ENCODE measurements at regions not wholly inside any gene's neighbourhood (a gene's known extent, or its start where the extent isn't known, plus 50 kb on each side); places are given as distances from the start of the nearest gene placed in this dataset.

DNA sequence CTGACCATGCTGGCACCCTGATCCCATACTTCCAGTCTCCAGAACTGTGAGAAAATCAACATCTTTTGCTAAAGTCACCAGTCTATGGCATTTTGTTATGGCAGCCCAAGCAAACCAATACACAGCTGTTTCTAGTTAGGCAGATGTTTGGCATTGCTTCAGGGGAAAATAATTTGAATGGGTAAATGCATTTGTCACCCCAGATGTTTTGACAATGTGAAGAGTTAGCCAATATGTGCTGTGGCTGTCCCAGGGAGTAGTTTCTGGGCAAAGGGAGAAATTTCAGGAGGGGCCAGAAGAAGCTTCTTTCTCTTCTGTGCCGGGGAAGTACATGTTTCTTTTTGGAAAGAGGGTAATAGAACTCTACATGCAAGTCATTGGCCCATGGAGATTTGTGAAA lies 619.0 kb downstream of the SLC4A3 start:
- H3K27ac ChIP-seq: no peak overlapping the region
- no peak for TF ChIP-seq CTCF (IDR thresholded peaks at IDR 0.05)
- no peak for TF ChIP-seq ZFX (IDR thresholded peaks at IDR 0.05; ENCODE audit: borderline replicate concordance)

GRCh38 chr2:220247588-220248350 lies 620.3 kb downstream of the SLC4A3 start:
- no peak overlapping the region for H3K27ac ChIP-seq
- TF ChIP-seq ZFX (IDR thresholded peaks at IDR 0.05; ENCODE audit: borderline replicate concordance) (no peak), CTCF (IDR thresholded peaks at IDR 0.05) (no peak)

- no peak overlapping the region for H3K27ac ChIP-seq
- TF ChIP-seq CTCF (IDR thresholded peaks at IDR 0.05) (no peak), ZFX (IDR thresholded peaks at IDR 0.05; ENCODE audit: borderline replicate concordance) (no peak)
Measured at GRCh38 chr2:220259662-220260061, 632.2 kb downstream of the SLC4A3 start.

DNA sequence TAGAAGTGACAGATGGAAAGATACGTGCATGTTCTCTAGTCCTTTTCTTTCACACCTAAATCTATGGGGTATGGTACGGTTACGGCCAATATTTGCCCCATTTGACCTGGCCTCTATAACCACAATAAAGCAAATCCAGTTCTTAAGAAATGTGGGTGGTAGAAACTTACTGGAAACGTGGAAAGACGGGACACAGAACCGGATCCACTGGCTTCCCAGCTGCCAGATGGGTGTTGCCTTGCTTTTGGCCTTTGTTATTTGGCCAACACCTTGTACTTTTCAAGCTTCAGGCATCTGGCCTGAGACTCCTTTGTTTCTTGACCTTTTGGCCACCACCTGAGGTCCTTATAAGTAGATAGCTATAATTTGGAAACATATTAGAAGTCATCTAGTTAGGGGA lies 635.9 kb downstream of the SLC4A3 start:
- no peak overlapping the region for H3K27ac ChIP-seq
- TF ChIP-seq CTCF (IDR thresholded peaks at IDR 0.05) (no peak), ZFX (IDR thresholded peaks at IDR 0.05; ENCODE audit: borderline replicate concordance) (no peak)

DNA sequence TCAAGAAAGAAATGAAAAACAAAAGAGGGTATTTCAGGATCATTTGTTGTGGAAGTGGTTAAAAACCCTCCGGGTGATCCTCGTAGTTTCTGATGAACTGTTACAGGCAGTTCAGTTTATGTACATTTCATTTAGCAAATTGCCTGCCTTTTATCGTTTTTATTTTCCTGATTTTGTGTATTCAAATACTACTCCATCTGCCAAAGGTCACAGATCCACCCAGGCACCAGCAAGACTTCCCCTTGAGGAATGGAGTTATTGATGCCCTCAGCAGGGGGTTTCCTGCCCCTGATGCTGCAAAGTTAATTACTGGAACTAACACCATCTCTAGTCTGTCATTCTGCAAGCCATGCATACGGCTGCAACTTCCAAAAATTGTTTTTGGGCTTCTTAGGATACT lies 641.9 kb downstream of the SLC4A3 start:
- no peak for TF ChIP-seq ZFX (IDR thresholded peaks at IDR 0.05; ENCODE audit: borderline replicate concordance)
- H3K27ac ChIP-seq: no peak overlapping the region

- no peak overlapping the region for H3K27ac ChIP-seq
- TF ChIP-seq ZFX (IDR thresholded peaks at IDR 0.05; ENCODE audit: borderline replicate concordance) (no peak), CTCF (IDR thresholded peaks at IDR 0.05) (no peak)
Measured at GRCh38 chr2:220270481-220271070, 643.1 kb downstream of the SLC4A3 start.

DNA sequence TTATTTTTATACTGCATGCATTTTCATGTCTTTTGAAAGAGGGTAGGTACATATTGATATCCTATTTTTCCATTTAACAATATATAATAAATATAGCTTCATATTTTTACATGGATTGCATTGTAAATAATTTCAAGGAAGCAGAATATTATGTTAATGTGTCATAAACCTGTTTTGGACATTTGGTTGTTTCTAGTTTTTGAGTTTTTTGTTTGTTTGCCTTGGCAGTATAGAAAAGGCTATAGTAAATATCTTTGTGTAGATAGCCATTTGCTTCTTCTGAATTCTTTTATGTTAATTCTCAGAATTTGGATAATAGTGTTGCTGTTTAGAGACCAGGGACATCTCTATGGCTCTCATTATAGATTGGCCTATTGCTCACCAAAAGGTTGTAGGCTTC lies 645.2 kb downstream of the SLC4A3 start:
- no peak for TF ChIP-seq CTCF (IDR thresholded peaks at IDR 0.05)
- TF ChIP-seq ZFX (IDR thresholded peaks at IDR 0.05; ENCODE audit: borderline replicate concordance): no peak

More for the DNA sequence above, 645.2 kb downstream of the SLC4A3 start:
- H3K27ac ChIP-seq: no peak overlapping the region

Measured in 22Rv1 (cell line).